Ishikawa (cell line): ENCODE measurements at regions not wholly inside any gene's neighbourhood (a gene's known extent, or its start where the extent isn't known, plus 50 kb on each side); places are given as distances from the start of the nearest gene placed in this dataset.

Experiments
- EP300 ChIP-seq: IDR thresholded peaks from 2 replicates; pipeline ENCODE4 v1.6.1; 2012; ENCODE audit warnings: borderline replicate concordance
- TEAD4 ChIP-seq: IDR thresholded peaks from 2 replicates; pipeline ENCODE4 v1.6.1; 2012
- YY1 ChIP-seq: IDR thresholded peaks from 2 replicates; pipeline ENCODE4 v1.6.1; 2012; ENCODE audit warnings: low read depth

DNA sequence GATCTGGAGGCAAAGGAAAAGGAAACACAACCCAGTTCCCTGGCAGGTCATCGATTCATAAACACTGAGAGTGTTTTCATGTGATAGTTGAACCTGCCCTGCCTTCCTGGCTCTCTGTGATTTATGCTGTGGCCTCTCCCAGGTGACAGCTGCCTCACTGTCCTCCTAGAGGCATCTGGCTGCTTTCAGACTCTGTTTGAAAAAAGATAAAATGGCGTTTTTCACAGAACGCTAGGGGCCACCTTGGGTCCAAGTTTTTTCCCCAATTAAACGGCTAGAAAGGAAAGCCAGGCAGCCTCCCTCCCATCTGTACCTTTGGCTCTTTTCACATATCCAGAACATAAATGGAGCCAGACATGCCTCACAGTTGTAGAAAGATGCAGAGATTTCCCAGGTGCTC is 252.6 kb upstream of the CCDC196 start:
- TF ChIP-seq YY1, result no peak
- TF ChIP-seq EP300, result no peak
- no peak for TF ChIP-seq TEAD4
